Fibroblast of gingiva (primary cell): ENCODE measurements at regions not wholly inside any gene's neighbourhood (a gene's known extent, or its start where the extent isn't known, plus 50 kb on each side); places are given as distances from the start of the nearest gene placed in this dataset.
"Not testable (repeated sequence)": the region's sequence is repeated elsewhere in the genome, so short reads cannot be mapped to it uniquely, and the experiment has no call there.

Experiments used
- DNase-seq: peaks from one replicate; pipeline ENCODE4 v3.0.0-alpha.2; 2011; ENCODE audit warnings: low read depth

DNA sequence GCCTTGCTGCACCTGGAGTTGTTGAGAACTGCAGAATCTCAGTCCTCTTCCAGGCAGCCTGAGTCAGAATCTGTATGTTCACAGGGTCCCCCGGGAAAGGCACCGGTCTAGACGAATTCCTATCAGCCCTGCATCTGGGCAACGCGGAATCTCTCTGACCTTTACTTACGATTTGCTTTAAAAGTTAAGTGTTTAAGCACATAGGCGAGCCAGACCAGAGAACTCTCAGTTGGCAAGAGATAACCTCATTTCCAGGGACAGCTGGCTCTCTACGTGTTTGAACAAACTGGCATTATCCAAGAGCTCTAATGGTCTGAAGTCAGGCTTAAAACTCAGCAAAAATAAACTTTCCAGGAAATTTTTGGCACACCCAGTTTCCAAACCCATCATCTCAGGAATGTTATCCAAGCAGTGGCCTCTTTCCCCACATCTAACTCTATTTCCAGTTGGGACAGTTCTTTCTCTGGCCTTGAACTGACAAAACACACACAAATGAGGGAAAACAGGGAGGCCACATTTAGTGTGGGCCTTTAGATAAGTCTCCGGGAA is 53.4 kb downstream of the HES1 start:
- no peak for DNase-seq

DNA sequence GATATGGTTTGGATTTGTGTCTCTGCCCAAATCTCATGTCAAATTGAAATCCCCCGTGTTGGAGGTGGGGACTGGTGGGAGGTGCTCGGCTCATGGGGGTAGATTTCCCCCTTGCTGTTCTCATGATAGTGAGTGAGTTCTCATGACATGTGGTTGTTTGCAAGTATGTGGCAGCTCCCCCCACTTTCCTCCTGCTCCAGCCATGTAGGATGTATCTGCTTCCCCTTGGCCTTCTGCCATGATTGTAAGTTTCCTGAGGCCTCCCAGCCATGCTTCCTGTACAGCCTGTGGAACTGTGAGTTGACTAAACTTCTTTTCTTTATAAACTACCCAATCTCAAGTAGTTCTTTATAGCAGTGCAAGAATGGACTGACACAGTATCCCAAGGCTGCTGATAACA is 55.9 kb downstream of the HES1 start:
- DNase-seq: not testable (repeated sequence)

DNA sequence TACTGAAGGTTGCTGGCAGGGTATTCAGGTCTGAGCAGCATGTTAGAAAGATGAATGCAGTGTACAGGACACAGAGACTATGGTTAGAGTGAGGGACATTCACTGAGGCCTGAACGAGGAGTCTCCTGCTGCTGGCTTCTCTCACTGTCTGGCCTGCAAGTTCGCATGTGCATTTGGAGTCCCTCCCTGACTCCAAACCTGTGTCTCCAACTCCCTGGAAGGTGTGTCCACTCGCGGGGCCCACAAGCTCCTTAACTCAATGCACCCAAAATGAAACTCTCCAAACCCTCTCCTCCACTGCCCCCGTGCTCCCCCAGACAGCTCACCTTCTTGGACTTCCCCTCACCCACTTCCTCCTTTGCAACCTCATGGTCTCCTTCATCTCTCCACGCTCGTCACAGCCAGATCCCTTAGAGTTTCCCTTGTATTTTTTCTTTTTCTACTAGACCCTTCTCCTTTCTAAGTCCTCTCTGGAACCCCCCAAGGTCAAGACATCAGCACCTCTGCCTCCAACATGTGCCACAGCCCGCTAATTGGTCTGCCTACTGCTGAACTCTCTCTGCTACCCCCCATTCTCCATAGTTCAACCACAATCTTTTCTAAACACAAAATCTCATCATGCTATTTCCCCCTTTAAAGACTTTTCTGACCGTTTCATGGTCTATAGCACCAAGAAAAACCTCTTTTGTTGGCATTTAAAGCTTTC is 58.3 kb downstream of the HES1 start:
- no peak for DNase-seq

DNA sequence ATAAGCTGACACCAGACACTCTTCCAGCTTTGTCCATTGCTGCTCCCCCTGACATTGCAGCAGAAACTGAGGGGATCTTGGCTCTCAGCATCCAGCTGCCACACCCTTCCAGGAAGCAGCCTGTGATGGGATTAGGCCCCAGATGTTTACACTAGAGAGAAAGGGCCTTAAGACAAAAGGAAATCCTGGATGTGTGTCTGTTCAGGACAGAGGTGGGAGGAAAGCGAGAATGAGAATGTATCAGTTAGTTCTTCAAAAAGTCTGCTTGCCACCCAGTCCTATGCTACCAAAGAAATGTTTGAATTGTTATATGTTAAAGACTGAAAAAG is 58.8 kb downstream of the HES1 start:
- no peak for DNase-seq

DNA sequence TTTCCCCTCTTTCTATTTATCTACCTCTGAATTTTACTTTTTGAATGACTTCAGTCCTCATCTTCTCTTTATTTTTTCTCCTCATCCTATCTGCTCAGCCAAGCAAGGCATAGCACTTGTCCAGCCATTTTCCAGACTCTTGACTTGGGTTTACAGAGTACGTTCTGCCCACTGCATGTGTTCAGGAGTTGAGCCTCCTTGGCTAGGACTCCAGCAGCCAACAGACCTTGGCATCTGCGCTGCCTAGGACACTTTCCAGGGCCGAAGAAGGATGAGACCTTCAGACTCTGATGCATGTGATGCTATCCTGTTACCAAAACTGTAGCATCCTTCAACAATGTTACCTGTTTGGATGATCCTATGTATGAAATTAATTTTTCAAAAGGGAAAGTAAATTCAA is 59.7 kb downstream of the HES1 start:
- no peak for DNase-seq

DNA sequence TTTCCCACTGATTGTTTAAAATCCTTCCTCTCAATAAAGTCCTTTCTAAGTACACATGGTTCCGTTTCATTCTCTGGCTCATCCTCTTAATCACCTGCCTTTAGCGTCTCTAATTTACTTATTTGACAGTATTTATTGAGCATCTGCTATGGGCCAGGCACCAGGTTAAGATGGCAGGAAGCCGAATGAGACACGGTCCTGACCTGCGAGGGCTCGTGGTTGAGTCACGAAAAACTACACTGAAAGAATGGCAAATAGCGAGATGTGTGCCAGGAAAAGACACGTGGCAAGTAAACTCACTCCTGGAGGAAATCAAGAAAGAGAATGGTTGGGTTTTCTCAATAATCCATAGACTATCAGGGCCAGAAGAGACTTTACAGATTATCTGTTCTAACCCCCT is 60.9 kb downstream of the HES1 start:
- DNase-seq: no peak

DNA sequence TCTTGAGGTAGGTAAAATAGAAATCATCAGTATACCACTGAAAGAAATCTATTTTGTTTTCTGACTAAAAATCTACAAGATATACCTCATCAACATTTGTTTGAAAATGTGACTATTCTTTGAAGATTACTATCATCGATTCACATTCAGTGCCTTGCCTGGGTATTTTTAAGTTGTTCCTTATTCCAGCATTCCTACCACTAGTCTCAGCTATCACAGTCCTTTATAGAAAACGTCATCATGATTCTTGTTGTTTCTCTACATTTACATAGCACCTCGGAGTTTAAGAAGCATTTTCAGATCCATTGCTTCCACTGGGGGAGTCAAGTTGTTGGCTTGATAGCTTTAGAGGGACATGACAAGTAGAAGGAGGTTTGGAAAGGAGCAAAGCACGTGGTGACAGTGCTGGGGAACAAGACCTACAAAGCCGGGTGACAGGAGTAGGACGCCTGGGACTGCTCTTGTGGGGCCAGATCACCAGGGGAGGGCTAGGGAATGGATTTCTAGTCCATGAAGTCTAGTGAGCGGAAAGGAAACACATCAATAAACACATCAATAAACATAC is 61.5 kb downstream of the HES1 start:
- no peak for DNase-seq

DNA sequence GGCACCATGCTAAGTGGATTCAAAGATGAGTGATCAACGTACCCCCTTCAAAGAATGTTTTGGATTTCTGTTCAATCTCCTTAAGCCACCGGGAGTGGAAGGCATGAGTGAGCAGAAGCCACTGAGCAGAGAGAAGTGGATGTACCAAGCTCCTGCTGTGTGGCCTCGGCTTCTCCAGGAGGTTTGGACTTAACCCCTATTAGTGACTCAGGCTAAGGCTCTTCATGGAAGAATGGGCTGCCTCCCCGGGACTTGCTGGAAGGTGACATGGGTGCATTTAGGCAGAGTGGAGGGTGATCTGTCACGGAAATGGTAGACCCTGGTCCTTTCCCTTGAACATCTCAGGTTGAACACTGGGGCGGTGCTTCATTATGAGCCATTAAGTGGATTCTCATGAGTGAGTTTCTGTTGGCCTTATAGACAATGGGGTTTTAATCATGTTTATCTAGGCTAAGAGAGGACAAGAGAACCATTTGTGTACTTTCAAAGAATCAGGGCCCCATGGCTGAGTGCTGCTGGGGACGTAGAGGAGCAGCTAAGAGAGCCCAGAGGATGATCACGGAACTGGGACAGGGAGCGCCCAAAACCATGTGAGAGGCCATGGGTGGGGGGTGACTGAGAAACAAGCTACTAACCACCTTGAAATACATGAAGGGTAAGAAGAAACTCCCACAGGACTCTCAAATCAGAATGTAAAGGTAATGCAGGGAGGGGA is 62.2 kb downstream of the HES1 start:
- no peak for DNase-seq

DNA sequence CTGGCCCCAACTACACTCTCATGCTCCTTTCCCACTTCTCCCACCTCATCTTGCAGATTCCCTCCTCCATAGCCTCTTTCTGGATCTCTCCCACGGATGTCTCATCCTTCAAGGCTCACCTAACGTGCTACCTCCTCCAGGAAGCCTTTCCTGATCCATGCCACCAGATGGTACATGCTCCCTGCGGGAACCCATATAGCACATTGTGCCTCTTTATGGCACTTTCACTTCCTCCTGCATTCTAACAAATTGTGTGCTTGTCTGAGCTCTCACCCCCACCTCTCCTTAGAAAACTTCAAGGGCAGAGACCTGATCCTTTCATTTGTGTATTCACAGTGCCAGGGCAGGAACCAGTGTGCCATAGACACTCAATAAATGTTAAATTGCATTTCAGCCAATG is 63.0 kb downstream of the HES1 start:
- DNase-seq: no peak

DNA sequence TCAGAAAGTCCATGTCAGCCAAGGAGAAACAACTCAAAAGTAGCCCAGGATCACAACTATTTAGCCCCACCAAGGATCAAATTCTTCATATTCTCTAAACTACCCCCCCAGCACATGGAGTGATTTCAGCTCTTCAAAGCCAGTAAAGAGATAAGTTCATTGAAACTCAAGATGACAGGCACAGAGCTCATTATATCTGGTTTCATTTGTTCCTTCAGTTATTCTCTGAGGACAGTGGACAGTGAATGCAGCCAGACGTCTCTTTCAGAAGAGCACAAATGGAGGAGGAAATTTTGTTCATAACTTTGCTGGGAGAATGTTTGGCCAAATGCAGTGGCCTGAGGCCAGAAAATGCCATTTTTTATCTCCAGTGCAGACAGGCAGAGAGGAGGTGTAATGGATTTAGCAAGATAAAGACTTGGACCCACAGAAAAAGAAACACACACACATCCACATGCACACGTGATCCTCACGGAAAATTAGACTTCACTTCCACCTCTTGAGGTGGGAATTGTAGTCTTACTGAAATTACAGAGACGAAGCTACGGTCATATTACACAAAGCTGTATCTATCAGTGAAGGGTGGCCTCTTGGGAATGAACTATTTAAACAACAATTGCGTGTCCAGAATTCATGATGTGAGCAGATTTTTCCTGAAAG is 64.6 kb downstream of the HES1 start:
- DNase-seq: no peak

DNA sequence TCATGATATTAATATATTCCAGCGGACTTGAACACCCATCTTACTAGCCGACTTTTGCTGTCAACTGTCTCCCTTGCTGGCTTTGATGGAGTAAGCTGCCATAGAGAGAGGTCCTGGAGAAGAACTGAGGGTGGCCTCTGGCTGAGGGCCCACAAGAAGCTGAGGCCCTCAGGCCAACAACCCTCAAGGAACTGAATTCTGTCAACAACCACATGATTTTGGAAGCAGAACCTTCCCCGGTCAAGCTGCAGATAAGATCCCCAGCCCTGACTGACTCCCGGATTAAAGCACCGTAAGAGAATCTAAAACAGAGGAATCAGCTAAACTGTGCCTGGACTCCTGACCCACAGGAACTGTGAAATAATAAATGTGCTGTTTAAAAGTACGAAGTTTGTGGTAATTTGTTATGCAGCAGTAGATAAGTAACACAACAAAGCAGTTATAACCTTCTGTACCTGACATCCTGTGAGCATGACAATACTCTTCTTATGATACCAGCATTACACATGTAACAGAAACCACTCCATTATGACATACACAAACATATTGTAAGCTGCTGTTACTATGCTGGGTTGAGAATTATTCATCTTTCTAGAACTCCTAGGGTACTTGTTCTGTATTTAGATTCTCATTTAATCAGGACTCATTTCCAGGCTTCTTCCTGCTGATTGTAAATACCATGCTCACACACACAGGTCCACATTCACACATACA is 66.2 kb downstream of the HES1 start:
- DNase-seq: no peak

DNA sequence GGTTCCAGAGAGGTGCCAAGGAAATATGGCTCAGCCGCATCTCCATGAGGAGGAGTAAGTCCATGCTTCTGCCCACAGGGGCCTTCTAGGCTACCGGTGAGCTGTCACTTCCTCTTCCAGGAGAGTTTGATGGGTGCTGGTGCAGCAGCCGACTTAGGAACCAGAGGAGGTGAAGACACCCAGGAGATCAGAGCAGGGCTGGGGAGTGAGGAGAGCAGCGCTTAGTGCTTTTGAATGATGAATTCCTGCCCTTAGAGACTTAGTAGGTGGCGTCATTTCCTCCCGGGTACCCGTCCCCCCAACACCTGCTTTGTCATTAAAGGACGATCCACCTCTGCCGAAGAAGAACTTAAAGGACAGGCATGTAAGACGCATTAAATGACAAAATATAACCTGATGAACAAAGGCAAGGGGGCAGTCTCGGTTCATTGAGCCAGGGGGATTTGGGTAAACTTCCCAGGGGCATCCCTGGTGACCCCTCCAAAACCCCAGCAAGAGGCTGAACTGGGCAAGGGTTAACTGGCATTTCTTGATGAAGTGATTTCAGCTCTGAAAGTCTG is 67.6 kb downstream of the HES1 start:
- no peak for DNase-seq

DNA sequence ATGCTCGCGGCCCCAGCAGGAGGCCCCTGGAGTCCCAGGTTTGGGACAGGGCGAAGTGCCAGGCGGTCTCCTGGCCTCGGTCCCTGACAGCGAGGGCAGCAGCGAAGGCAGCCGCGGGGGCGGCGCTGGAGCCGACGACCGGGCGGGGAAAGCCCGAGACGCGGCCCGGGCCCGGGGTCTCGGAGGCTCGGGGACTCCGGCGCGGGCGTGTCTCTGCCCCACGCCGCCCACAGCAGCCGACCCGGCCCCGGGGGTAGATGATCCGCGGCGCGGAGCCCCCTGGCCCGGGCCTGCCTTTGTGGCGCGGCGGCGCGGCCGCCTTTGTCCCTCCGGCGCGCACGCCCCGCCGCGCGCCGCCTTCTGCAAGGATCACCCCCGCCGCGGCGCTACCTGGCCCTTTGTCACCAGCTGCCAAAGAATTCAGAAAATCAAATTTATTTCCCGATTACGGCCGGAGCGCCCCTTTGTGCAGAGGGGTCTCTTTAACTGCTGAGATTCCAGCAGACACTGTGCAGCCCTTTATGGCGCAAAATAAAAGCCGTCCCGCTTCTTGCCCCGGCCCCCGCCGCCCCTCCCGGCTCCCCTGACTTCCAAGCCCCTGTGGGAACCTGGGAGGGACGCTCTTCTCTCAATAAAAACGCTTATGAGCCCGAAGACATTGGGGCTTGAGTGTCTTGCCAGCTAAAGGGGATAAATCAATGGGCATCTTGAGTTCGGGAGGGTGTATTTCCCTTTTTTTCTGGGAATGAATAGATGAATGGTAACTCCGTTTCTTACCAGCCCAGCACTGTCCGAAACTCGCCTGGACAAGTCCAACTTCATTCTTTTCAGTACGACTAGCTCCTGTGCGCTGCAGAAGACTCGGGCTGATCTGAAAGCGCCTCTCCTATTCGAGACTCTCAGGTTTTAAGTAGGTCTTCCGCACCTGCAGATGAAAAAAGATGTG is 68.4 kb downstream of the HES1 start:
- DNase-seq: no peak

DNA sequence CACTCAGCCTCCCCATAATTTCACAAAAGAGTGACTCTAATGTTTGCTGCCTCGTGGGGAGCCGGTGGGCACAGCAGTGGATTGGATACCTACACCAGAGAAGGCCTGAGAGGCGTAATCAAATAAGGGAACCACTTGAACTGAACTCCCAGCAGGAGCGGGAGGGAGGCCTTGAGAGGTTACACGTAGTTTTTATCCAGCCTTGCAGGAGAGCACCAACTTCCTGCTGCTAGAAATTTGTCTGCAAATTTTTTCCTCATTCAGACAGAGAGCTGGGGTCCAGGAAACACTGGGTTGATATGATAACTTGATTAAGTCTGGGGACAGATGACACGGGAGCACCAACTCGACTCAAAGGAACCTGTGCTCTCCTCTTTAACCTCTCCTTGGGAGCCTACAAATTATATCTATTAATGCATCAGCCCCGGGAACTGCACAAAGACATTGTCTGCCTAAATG is 69.8 kb downstream of the HES1 start:
- DNase-seq: no peak

DNA sequence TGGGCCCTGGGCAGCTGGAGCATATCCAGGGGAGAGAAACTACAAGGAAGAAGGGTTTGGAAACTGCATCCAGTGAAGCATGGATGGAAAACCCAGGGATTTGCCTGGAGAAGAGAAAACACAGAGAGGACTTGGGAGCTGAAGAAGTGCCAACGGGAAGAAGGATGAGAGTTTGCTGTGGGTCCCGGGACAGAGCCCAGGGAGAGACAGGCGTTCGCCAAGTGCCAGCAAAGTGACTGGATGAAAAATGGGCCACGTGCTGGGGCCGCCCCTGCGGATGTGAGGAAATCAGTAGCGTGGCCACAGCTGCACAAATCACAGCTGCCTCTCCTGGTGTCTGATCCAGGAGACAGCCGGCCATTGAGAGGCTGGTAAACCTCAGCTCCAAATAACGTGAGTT is 70.4 kb downstream of the HES1 start:
- DNase-seq: no peak

DNA sequence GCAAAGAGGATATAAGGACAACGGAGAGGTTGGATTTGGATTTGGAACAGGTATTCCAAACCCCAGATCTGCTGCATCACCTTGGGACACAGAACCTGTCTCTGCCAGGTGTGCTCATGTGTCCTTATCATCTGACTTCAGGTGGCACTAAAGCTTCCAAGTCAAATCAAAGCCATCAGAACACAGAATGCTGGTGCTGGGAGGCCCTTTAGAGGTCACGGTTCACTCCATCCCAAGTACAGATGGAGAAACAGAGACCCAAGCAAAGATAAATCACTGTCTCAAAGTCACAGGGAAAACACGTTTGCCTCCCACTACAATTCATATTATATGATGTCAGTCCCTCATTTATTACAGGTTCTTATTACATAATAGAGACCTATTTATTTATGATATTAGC is 72.8 kb downstream of the HES1 start:
- DNase-seq: no peak

DNA sequence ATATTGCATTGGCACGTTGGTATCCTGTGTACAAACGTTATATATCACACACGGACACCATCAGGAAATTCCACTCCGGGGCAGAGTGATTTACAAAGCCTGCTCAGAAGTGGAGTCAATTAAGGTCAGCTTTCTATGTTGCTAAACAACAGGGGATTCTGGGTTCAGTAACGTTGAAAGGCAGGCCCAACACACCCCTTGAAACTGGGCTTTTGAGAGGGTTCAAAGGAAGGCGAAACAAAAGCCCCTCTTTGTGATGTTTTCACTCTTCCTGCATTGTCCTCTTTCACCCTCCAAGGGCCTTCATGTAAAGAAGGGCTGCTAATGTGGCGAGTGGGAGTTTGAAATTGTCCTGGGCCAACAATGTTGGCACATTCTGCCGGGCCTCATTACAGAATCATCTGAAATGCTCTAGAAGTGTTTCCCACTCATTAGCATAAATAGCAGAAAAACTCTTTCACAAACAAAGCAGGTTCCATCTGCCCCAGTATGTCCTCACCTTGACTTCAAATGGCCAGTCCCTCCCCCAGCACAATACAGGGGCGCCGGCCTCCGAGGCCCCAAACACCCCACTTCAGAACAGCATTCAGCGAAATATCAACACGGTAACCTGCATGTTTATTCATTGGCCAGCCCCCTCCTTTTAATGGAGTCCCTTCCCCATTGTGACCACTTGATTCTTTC is 76.4 kb downstream of the HES1 start:
- no peak for DNase-seq

DNA sequence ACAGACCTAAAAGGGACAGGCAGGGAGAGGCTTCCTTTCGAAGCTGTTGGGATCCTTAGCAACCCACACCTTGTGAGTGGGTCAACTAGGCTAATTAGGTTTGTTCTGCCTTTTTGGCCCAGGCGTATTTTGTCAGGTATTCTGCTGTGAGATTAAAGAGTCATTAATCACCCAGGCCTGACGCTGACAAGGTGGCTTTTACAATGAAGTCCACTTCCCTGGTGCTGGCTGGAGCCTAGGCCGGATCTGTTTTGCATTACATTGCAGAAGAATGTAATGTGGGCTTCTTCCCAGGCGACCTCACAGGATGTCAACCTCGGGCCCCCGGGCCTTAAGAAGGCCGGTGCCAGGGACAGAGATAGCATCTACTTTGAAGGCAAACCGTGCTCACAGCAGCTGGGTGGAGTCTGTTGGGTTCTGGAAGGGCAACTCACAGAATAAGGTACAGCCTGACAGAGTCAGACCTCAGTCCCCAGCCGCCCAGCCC is 76.9 kb downstream of the HES1 start:
- DNase-seq: no peak

DNA sequence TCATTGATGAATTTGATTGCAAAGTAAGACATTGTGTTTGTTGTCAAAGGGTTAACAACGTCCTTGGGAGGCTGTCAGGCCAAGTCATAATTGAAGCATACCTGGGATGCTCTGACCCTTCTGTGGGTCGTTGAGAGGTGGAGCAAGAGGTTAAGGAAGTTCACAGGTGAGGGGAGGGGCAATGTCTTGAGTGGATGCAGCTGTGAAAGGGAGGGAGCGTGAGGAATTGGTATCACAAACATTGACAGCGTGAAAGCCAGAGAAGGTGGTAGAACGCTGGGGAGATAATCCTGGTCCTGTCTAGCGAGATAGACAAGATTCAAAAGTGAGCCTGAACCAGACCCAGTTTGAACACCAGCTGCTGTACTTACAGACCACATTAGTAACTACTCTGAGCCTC is 79.4 kb downstream of the HES1 start:
- DNase-seq: no peak
